ENCODE measurements at regions not wholly inside any gene's neighbourhood (a gene's known extent, or its start where the extent isn't known, plus 50 kb on each side); places are given as distances from the start of the nearest gene placed in this dataset.

- Histone ChIP-seq H3K27me3 (ENCODE audit: control insufficient read depth, insufficient read depth, low read length) (no peaks in the 10 kb centered on the region), H3K4me1 (ENCODE audit: control insufficient read depth, insufficient read depth, low read length) (no peaks in the 10 kb centered on the region), H3K4me3 (ENCODE audit: low read depth, low read length) (no peak overlapping the region), H3K36me3 (ENCODE audit: control insufficient read depth, insufficient read depth, low read length) (no peaks in the 10 kb centered on the region), H3K9me3 (ENCODE audit: control insufficient read depth, insufficient read depth, low read length) (no peaks in the 10 kb centered on the region), H3K27ac (ENCODE audit: low read depth, low read length) (no peak overlapping the region)
- no peak for DNase-seq (ENCODE audit: low read depth in 4 of 6, low spot score in 6 of 6)
- WGBS (ENCODE audit: insufficient coverage) = 90% methylated on average over 1 of the region's 4 CpGs
Measured at GRCh38 chr7:46143949-46144917, 223.2 kb upstream of the IGFBP3 start.

- no peak overlapping the region for H3K4me3 ChIP-seq (ENCODE audit: low read depth, low read length)
- no peaks in the 10 kb centered on the region for H3K36me3 ChIP-seq (ENCODE audit: control insufficient read depth, insufficient read depth, low read length)
- H3K4me1 ChIP-seq (ENCODE audit: control insufficient read depth, insufficient read depth, low read length) = no peaks in the 10 kb centered on the region
- 71% methylated on average over 1 of the region's 2 CpGs for WGBS (ENCODE audit: insufficient coverage)
- no peak for DNase-seq (ENCODE audit: low read depth in 4 of 6, low spot score in 6 of 6)
- no peaks in the 10 kb centered on the region for H3K27me3 ChIP-seq (ENCODE audit: control insufficient read depth, insufficient read depth, low read length)
- no peaks in the 10 kb centered on the region for H3K9me3 ChIP-seq (ENCODE audit: control insufficient read depth, insufficient read depth, low read length)
- H3K27ac ChIP-seq (ENCODE audit: low read depth, low read length) = no peak overlapping the region
Measured at GRCh38 chr7:46143421-46143820, 222.3 kb upstream of the IGFBP3 start.

- no peak for DNase-seq (ENCODE audit: low read depth in 4 of 6, low spot score in 6 of 6)
Measured at GRCh38 chr7:46139079-46139478, 218.0 kb upstream of the IGFBP3 start.

GRCh38 chr7:46137725-46138124 lies 216.7 kb upstream of the IGFBP3 start:
- Histone ChIP-seq H3K9me3 (ENCODE audit: control insufficient read depth, insufficient read depth, low read length) (no peaks in the 10 kb centered on the region), H3K27ac (ENCODE audit: low read depth, low read length) (no peak overlapping the region), H3K36me3 (ENCODE audit: control insufficient read depth, insufficient read depth, low read length) (no peaks in the 10 kb centered on the region), H3K27me3 (ENCODE audit: control insufficient read depth, insufficient read depth, low read length) (no peaks in the 10 kb centered on the region), H3K4me3 (ENCODE audit: low read depth, low read length) (no peak overlapping the region), H3K4me1 (ENCODE audit: control insufficient read depth, insufficient read depth, low read length) (no peaks in the 10 kb centered on the region)
- WGBS (ENCODE audit: insufficient coverage) = no CpG with 5 or more reads among the region's 3 CpGs
- no peak for DNase-seq (ENCODE audit: low read depth in 4 of 6, low spot score in 6 of 6)

More at GRCh38 chr7:46139079-46139478, 218.0 kb upstream of the IGFBP3 start:
- Histone ChIP-seq H3K9me3 (ENCODE audit: control insufficient read depth, insufficient read depth, low read length) (no peaks in the 10 kb centered on the region), H3K27ac (ENCODE audit: low read depth, low read length) (no peak overlapping the region), H3K27me3 (ENCODE audit: control insufficient read depth, insufficient read depth, low read length) (no peaks in the 10 kb centered on the region), H3K4me3 (ENCODE audit: low read depth, low read length) (no peak overlapping the region), H3K36me3 (ENCODE audit: control insufficient read depth, insufficient read depth, low read length) (no peaks in the 10 kb centered on the region), H3K4me1 (ENCODE audit: control insufficient read depth, insufficient read depth, low read length) (no peaks in the 10 kb centered on the region)

GRCh38 chr7:46135557-46135956 lies 214.5 kb upstream of the IGFBP3 start:
- no peak for DNase-seq (ENCODE audit: low read depth in 4 of 6, low spot score in 6 of 6)
- H3K4me1 ChIP-seq (ENCODE audit: control insufficient read depth, insufficient read depth, low read length) = no peaks in the 10 kb centered on the region

GRCh38 chr7:46134795-46135194 lies 213.7 kb upstream of the IGFBP3 start:
- Histone ChIP-seq H3K27me3 (ENCODE audit: control insufficient read depth, insufficient read depth, low read length) (no peaks in the 10 kb centered on the region), H3K36me3 (ENCODE audit: control insufficient read depth, insufficient read depth, low read length) (no peaks in the 10 kb centered on the region), H3K9me3 (ENCODE audit: control insufficient read depth, insufficient read depth, low read length) (no peaks in the 10 kb centered on the region), H3K4me1 (ENCODE audit: control insufficient read depth, insufficient read depth, low read length) (no peaks in the 10 kb centered on the region), H3K27ac (ENCODE audit: low read depth, low read length) (no peak overlapping the region), H3K4me3 (ENCODE audit: low read depth, low read length) (no peak overlapping the region)
- no peak for DNase-seq (ENCODE audit: low read depth in 4 of 6, low spot score in 6 of 6)

More at GRCh38 chr7:46135557-46135956, 214.5 kb upstream of the IGFBP3 start:
- Histone ChIP-seq H3K36me3 (ENCODE audit: control insufficient read depth, insufficient read depth, low read length) (no peaks in the 10 kb centered on the region), H3K4me3 (ENCODE audit: low read depth, low read length) (no peak overlapping the region), H3K27ac (ENCODE audit: low read depth, low read length) (no peak overlapping the region), H3K27me3 (ENCODE audit: control insufficient read depth, insufficient read depth, low read length) (no peaks in the 10 kb centered on the region), H3K9me3 (ENCODE audit: control insufficient read depth, insufficient read depth, low read length) (no peaks in the 10 kb centered on the region)

GRCh38 chr7:46134385-46134784 lies 213.3 kb upstream of the IGFBP3 start:
- Histone ChIP-seq H3K27ac (ENCODE audit: low read depth, low read length) (no peak overlapping the region), H3K27me3 (ENCODE audit: control insufficient read depth, insufficient read depth, low read length) (no peaks in the 10 kb centered on the region), H3K9me3 (ENCODE audit: control insufficient read depth, insufficient read depth, low read length) (no peaks in the 10 kb centered on the region), H3K4me1 (ENCODE audit: control insufficient read depth, insufficient read depth, low read length) (no peaks in the 10 kb centered on the region), H3K4me3 (ENCODE audit: low read depth, low read length) (no peak overlapping the region), H3K36me3 (ENCODE audit: control insufficient read depth, insufficient read depth, low read length) (no peaks in the 10 kb centered on the region)
- 83% methylated on average over 3 of the region's 4 CpGs for WGBS (ENCODE audit: insufficient coverage)
- no peak for DNase-seq (ENCODE audit: low read depth in 4 of 6, low spot score in 6 of 6)

- no CpG with 5 or more reads among the region's 3 CpGs for WGBS (ENCODE audit: insufficient coverage)
- Histone ChIP-seq H3K27me3 (ENCODE audit: control insufficient read depth, insufficient read depth, low read length) (no peaks in the 10 kb centered on the region), H3K27ac (ENCODE audit: low read depth, low read length) (no peak overlapping the region), H3K36me3 (ENCODE audit: control insufficient read depth, insufficient read depth, low read length) (no peaks in the 10 kb centered on the region), H3K4me1 (ENCODE audit: control insufficient read depth, insufficient read depth, low read length) (no peaks in the 10 kb centered on the region), H3K9me3 (ENCODE audit: control insufficient read depth, insufficient read depth, low read length) (no peaks in the 10 kb centered on the region), H3K4me3 (ENCODE audit: low read depth, low read length) (no peak overlapping the region)
- no peak for DNase-seq (ENCODE audit: low read depth in 4 of 6, low spot score in 6 of 6)
Measured at GRCh38 chr7:46133751-46134150, 212.7 kb upstream of the IGFBP3 start.

GRCh38 chr7:46133072-46133471 lies 212.0 kb upstream of the IGFBP3 start:
- Histone ChIP-seq H3K27ac (ENCODE audit: low read depth, low read length) (no peak overlapping the region), H3K4me3 (ENCODE audit: low read depth, low read length) (no peak overlapping the region), H3K4me1 (ENCODE audit: control insufficient read depth, insufficient read depth, low read length) (no peaks in the 10 kb centered on the region), H3K36me3 (ENCODE audit: control insufficient read depth, insufficient read depth, low read length) (no peaks in the 10 kb centered on the region), H3K27me3 (ENCODE audit: control insufficient read depth, insufficient read depth, low read length) (no peaks in the 10 kb centered on the region), H3K9me3 (ENCODE audit: control insufficient read depth, insufficient read depth, low read length) (no peaks in the 10 kb centered on the region)
- no peak for DNase-seq (ENCODE audit: low read depth in 4 of 6, low spot score in 6 of 6)
- 72% methylated on average over 4 of the region's 6 CpGs for WGBS (ENCODE audit: insufficient coverage)

Measured in spinal cord (tissue), 9 donors.